ENCODE measurements at regions not wholly inside any gene's neighbourhood (a gene's known extent, or its start where the extent isn't known, plus 50 kb on each side); places are given as distances from the start of the nearest gene placed in this dataset.

- TF ChIP-seq CTCF (IDR thresholded peaks at IDR 0.05; ENCODE audit: borderline replicate concordance, extremely low read depth, low read length, poor library complexity, severe bottlenecking) (no peak), EZH2 (IDR thresholded peaks at IDR 0.05; ENCODE audit: borderline replicate concordance, low read depth, low read length, severe bottlenecking) (no peak)
Observed at GRCh38 chr4:132662456-132662855, 486.6 kb upstream of the PCDH10 start.
